ENCODE measurements at regions not wholly inside any gene's neighbourhood (a gene's known extent, or its start where the extent isn't known, plus 50 kb on each side); places are given as distances from the start of the nearest gene placed in this dataset.

- TF ChIP-seq Cebpa-rat (IDR thresholded peaks at IDR 0.05): no peak
- H3K27me3 ChIP-seq: no peaks in the 10 kb centered on the region
These were observed 671.2 kb upstream of the GALNTL6 start for GRCh38 chr4:171142045-171142444.

GRCh38 chr4:171130256-171130801 lies 682.9 kb upstream of the GALNTL6 start:
- no peak for TF ChIP-seq Cebpa-rat (IDR thresholded peaks at IDR 0.05)
- Histone ChIP-seq H3K4me2 (no peak overlapping the region), H3K4me3 (no peak overlapping the region), H3K9ac (no peak overlapping the region), H3K36me3 (no peaks in the 10 kb centered on the region), H3K9me3 (replicated peaks in 1 of 11) (no peaks in the 10 kb centered on the region), H3K4me1 (no peaks in the 10 kb centered on the region), H4K20me1 (no peaks in the 10 kb centered on the region), H3K27ac (no peak overlapping the region), H3K27me3 (no peaks in the 10 kb centered on the region)

More at GRCh38 chr4:171142045-171142444, 671.2 kb upstream of the GALNTL6 start:
- H3K27ac ChIP-seq: no peak overlapping the region
- no peak overlapping the region for H3K9ac ChIP-seq
- H3K4me1 ChIP-seq: no peaks in the 10 kb centered on the region
- no peak overlapping the region for H3K4me3 ChIP-seq
- H3K9me3 ChIP-seq (replicated peaks in 1 of 11): no peaks in the 10 kb centered on the region
- no peaks in the 10 kb centered on the region for H3K36me3 ChIP-seq
- H4K20me1 ChIP-seq: no peaks in the 10 kb centered on the region
- no peak overlapping the region for H3K4me2 ChIP-seq

- Histone ChIP-seq H3K27me3 (no peaks in the 10 kb centered on the region), H3K9me3 (replicated peaks in 1 of 11) (peaks cover 4 to 16% (median 6%) of the 10 kb centered on the region in 11 experiments; a peak in 13 of 22 replicates), H3K36me3 (no peaks in the 10 kb centered on the region), H3K4me3 (no peak overlapping the region), H4K20me1 (no peaks in the 10 kb centered on the region), H3K4me2 (no peak overlapping the region), H3K9ac (no peak overlapping the region), H3K27ac (no peak overlapping the region), H3K4me1 (no peaks in the 10 kb centered on the region)
- TF ChIP-seq Cebpa-rat (IDR thresholded peaks at IDR 0.05): no peak
These were observed 695.1 kb upstream of the GALNTL6 start for GRCh38 chr4:171118091-171118490.

- Histone ChIP-seq H3K27me3 (no peaks in the 10 kb centered on the region), H3K9ac (no peak overlapping the region), H3K4me1 (no peaks in the 10 kb centered on the region), H3K27ac (no peak overlapping the region), H4K20me1 (no peaks in the 10 kb centered on the region), H3K4me2 (no peak overlapping the region), H3K36me3 (no peaks in the 10 kb centered on the region), H3K9me3 (replicated peaks in 1 of 11) (peaks cover 4 to 16% (median 6%) of the 10 kb centered on the region in 11 experiments; a peak in 13 of 22 replicates), H3K4me3 (no peak overlapping the region)
- no peak for TF ChIP-seq Cebpa-rat (IDR thresholded peaks at IDR 0.05)
These were observed 695.7 kb upstream of the GALNTL6 start for GRCh38 chr4:171117457-171117856.

- no peak overlapping the region for H3K27ac ChIP-seq
- H3K4me2 ChIP-seq: no peak overlapping the region
- H3K36me3 ChIP-seq: no peaks in the 10 kb centered on the region
- H4K20me1 ChIP-seq: no peaks in the 10 kb centered on the region
- no peaks in the 10 kb centered on the region for H3K4me1 ChIP-seq
- peaks cover 0 to 7% (median 4%) of the 10 kb centered on the region in 11 experiments; a peak in 6 of 22 replicates for H3K9me3 ChIP-seq (replicated peaks in 1 of 11)
- no peak overlapping the region for H3K9ac ChIP-seq
- no peaks in the 10 kb centered on the region for H3K27me3 ChIP-seq
- H3K4me3 ChIP-seq: no peak overlapping the region
- no peak for TF ChIP-seq Cebpa-rat (IDR thresholded peaks at IDR 0.05)
These were observed 711.4 kb upstream of the GALNTL6 start for GRCh38 chr4:171101845-171102244.

GRCh38 chr4:171087089-171087488 lies 726.1 kb upstream of the GALNTL6 start:
- Histone ChIP-seq H4K20me1 (no peaks in the 10 kb centered on the region), H3K4me3 (no peak overlapping the region), H3K9ac (no peak overlapping the region), H3K36me3 (no peaks in the 10 kb centered on the region), H3K27me3 (no peaks in the 10 kb centered on the region), H3K4me1 (no peaks in the 10 kb centered on the region), H3K27ac (no peak overlapping the region), H3K4me2 (no peak overlapping the region), H3K9me3 (replicated peaks in 1 of 11) (peaks cover 0 to 19% (median 10%) of the 10 kb centered on the region in 11 experiments; a peak in 15 of 22 replicates)
- TF ChIP-seq Cebpa-rat (IDR thresholded peaks at IDR 0.05): no peak

- TF ChIP-seq Cebpa-rat (IDR thresholded peaks at IDR 0.05): no peak
- Histone ChIP-seq H3K4me1 (no peaks in the 10 kb centered on the region), H3K36me3 (no peaks in the 10 kb centered on the region), H3K27me3 (no peaks in the 10 kb centered on the region), H4K20me1 (no peaks in the 10 kb centered on the region), H3K9ac (no peak overlapping the region), H3K9me3 (replicated peaks in 1 of 11) (peaks cover 0 to 29% (median 8%) of the 10 kb centered on the region in 11 experiments; a peak in 15 of 22 replicates), H3K27ac (no peak overlapping the region), H3K4me3 (no peak overlapping the region), H3K4me2 (no peak overlapping the region)
These were observed 745.8 kb upstream of the GALNTL6 start for GRCh38 chr4:171067422-171067821.

GRCh38 chr4:171049380-171049779 lies 763.8 kb upstream of the GALNTL6 start:
- H3K27ac ChIP-seq: no peak overlapping the region
- no peak overlapping the region for H3K9ac ChIP-seq
- no peak for TF ChIP-seq Cebpa-rat (IDR thresholded peaks at IDR 0.05)
- no peaks in the 10 kb centered on the region for H4K20me1 ChIP-seq
- no peak overlapping the region for H3K4me3 ChIP-seq
- no peak overlapping the region for H3K4me2 ChIP-seq
- no peaks in the 10 kb centered on the region for H3K27me3 ChIP-seq
- peaks cover 0 to 12% (median 6%) of the 10 kb centered on the region in 11 experiments; a peak in 11 of 22 replicates for H3K9me3 ChIP-seq (replicated peaks in 1 of 11)
- no peaks in the 10 kb centered on the region for H3K4me1 ChIP-seq
- no peaks in the 10 kb centered on the region for H3K36me3 ChIP-seq

GRCh38 chr4:171042989-171043524 lies 770.1 kb upstream of the GALNTL6 start:
- no peaks in the 10 kb centered on the region; a peak in 1 of 22 replicates for H3K36me3 ChIP-seq
- no peaks in the 10 kb centered on the region for H3K4me1 ChIP-seq
- H4K20me1 ChIP-seq: no peaks in the 10 kb centered on the region
- H3K9me3 ChIP-seq (replicated peaks in 1 of 11): peaks cover 17 to 26% (median 21%) of the 10 kb centered on the region in 11 experiments
- no peak overlapping the region for H3K27ac ChIP-seq
- TF ChIP-seq Cebpa-rat (IDR thresholded peaks at IDR 0.05): no peak
- no peak overlapping the region; a peak in 1 of 20 replicates for H3K4me3 ChIP-seq
- no peak overlapping the region for H3K9ac ChIP-seq
- H3K4me2 ChIP-seq: no peak overlapping the region
- no peaks in the 10 kb centered on the region for H3K27me3 ChIP-seq

- Histone ChIP-seq H3K27ac (no peak overlapping the region), H4K20me1 (no peaks in the 10 kb centered on the region), H3K4me1 (peaks cover 0 to 13% (median 7%) of the 10 kb centered on the region in 10 experiments; a peak in 12 of 20 replicates), H3K4me2 (no peak overlapping the region), H3K27me3 (no peaks in the 10 kb centered on the region), H3K9me3 (replicated peaks in 1 of 11) (no peaks in the 10 kb centered on the region), H3K36me3 (no peaks in the 10 kb centered on the region), H3K9ac (no peak overlapping the region), H3K4me3 (no peak overlapping the region)
- TF ChIP-seq Cebpa-rat (IDR thresholded peaks at IDR 0.05): no peak
These were observed 777.3 kb upstream of the GALNTL6 start for GRCh38 chr4:171035909-171036308.

All from BLaER1 treated with 17β-estradiol and CSF1 and Interleukin-3, amounts not matched to agents 10 nM and 100 nM (cell line).